Adrenal gland (tissue), 9 donors: ENCODE measurements at regions not wholly inside any gene's neighbourhood (a gene's known extent, or its start where the extent isn't known, plus 50 kb on each side); places are given as distances from the start of the nearest gene placed in this dataset.

ENCODE experiments used
- DNase-seq, 7 donors: peaks; one replicate each; pipeline ENCODE4 v3.0.0-alpha.2; 2019 to 2020
- H3K27ac ChIP-seq, 5 donors: fragments of 200-600 bp; sonication (generic) in 4 of 5; 1 replicate in 3 of 5; 2 replicates in 2 of 5; pipeline versions ENCODE4 v1.5.1 to v1.8.0; 2016 to 2020; ENCODE audit warnings: mild to moderate bottlenecking in 1 of 5
- H3K27me3 ChIP-seq: fragments of 200-600 bp; 2 replicates; pipeline ENCODE4 v1.8.0; 2021
- H3K36me3 ChIP-seq, 2 donors: fragments of 200-600 bp; replicated peaks in 1 of 2; 1 replicate in 1 of 2; 2 replicates in 1 of 2; pipeline versions ENCODE4 v1.5.1 to v1.8.0; 2018 to 2022
- H3K4me1 ChIP-seq, 2 donors: fragments of 200-600 bp; replicated peaks in 1 of 2; 1 replicate in 1 of 2; 2 replicates in 1 of 2; pipeline versions ENCODE4 v1.5.1 to v1.8.0; 2018 to 2021
- H3K4me3 ChIP-seq, 4 donors: fragments of 200-600 bp; sonication (generic) in 3 of 4; one replicate each; pipeline ENCODE4 v1.5.1; 2016 to 2018
- H3K9me3 ChIP-seq, 3 donors: fragments of 200-600 bp; sonication (generic) in 1 of 3; replicated peaks in 1 of 3; 1 replicate in 2 of 3; 2 replicates in 1 of 3; pipeline versions ENCODE4 v1.5.1 to v1.8.0; 2016 to 2021
- CTCF ChIP-seq, 6 experiments: fragments of 450-650 bp in 4 of 6; fragments of 200-600 bp in 2 of 6; sonication (generic) in 1 of 6; IDR thresholded peaks; 1 replicate in 5 of 6; 2 replicates in 1 of 6; pipeline versions ENCODE4 v1.5.1 to v1.8.0; 2016 to 2021; ENCODE audit warnings: antibody characterized with exemption in 6 of 6, mild to moderate bottlenecking in 2 of 6, moderate library complexity in 1 of 6
- POLR2A ChIP-seq, 2 donors: fragments of 450-650 bp; IDR thresholded peaks; one replicate each; pipeline ENCODE4 v1.6.1; 2017; ENCODE audit warnings: antibody characterized with exemption in 2 of 2, mild to moderate bottlenecking in 2 of 2, moderate library complexity in 1 of 2
- WGBS, 4 donors: extraction: QIAGEN DNeasy Blood & Tissue Kit in 2 of 4; methylation state at CpG; one replicate each; pipeline versions ENCODE4 v1.1.5 to v1.1.7; 2013 to 2017; 5-methylcytosine and 5-hydroxymethylcytosine counted together
- intact Hi-C, 2 donors: fragments of 100-400 bp; cut with DNase I; formaldehyde crosslinking; loops; one replicate each; pipeline versions ENCODE4 v1.14.1 to v1.15.0; 2022 to 2023
- donor health status: healthy with polysubstance abuse.
- donor health status: Bipolar disorder and iron deficiency.
- donor health status: DM: yes; HTN: yes; CAD: no.
- donor health status: DM: no; HTN: no; CAD: no.
- donor health status: DM: no; HTN: no; CAD: no.

GRCh38 chr2:58965602-58966001 is 724.5 kb upstream of the FANCL start:
- Histone ChIP-seq H3K27ac (no peak overlapping the region), H3K4me1 (no peaks in the 10 kb centered on the region), H3K4me3 (no peak overlapping the region), H3K9me3 (no peaks in the 10 kb centered on the region), H3K36me3 (no peaks in the 10 kb centered on the region), H3K27me3 (no peaks in the 10 kb centered on the region)
- WGBS, 4 donors = 42 to 48% (median 44%) methylated on average over 2 of the region's 2 CpGs
- no peak for DNase-seq
- TF ChIP-seq POLR2A (IDR thresholded peaks at IDR 0.05) = no peak
- TF ChIP-seq CTCF (IDR thresholded peaks at IDR 0.05) = no peak
- intact Hi-C loops = no loop called here

- Histone ChIP-seq H3K27me3 (no peaks in the 10 kb centered on the region), H3K4me1 (no peaks in the 10 kb centered on the region), H3K4me3 (no peak overlapping the region), H3K27ac (no peak overlapping the region), H3K36me3 (no peaks in the 10 kb centered on the region), H3K9me3 (no peaks in the 10 kb centered on the region)
- TF ChIP-seq CTCF (IDR thresholded peaks at IDR 0.05) = no peak
- DNase-seq = no peak
- 52 to 71% (median 65%) methylated on average over 8 of the region's 8 CpGs for WGBS, 4 donors
- intact Hi-C loops = no loop called here
Observed at GRCh38 chr2:58959996-58960395, 718.9 kb upstream of the FANCL start.

- WGBS, 4 donors = 68 to 77% (median 68%) methylated on average over 4 of the region's 4 CpGs
- no peaks in the 10 kb centered on the region for H3K36me3 ChIP-seq
- no peaks in the 10 kb centered on the region for H3K4me1 ChIP-seq
- no peaks in the 10 kb centered on the region for H3K9me3 ChIP-seq
- H3K4me3 ChIP-seq = no peak overlapping the region
- no peak for TF ChIP-seq CTCF (IDR thresholded peaks at IDR 0.05)
- TF ChIP-seq POLR2A (IDR thresholded peaks at IDR 0.05) = no peak
- intact Hi-C loops = no loop called here
- no peaks in the 10 kb centered on the region for H3K27me3 ChIP-seq
- no peak overlapping the region for H3K27ac ChIP-seq
- no peak for DNase-seq
Observed at GRCh38 chr2:58957188-58957840, 716.2 kb upstream of the FANCL start.

GRCh38 chr2:58954880-58955385 is 713.8 kb upstream of the FANCL start:
- TF ChIP-seq POLR2A (IDR thresholded peaks at IDR 0.05) = no peak
- no peak for TF ChIP-seq CTCF (IDR thresholded peaks at IDR 0.05)
- no peak for DNase-seq
- Histone ChIP-seq H3K36me3 (no peaks in the 10 kb centered on the region), H3K27ac (no peak overlapping the region), H3K27me3 (no peaks in the 10 kb centered on the region), H3K9me3 (no peaks in the 10 kb centered on the region), H3K4me3 (no peak overlapping the region), H3K4me1 (no peaks in the 10 kb centered on the region)
- intact Hi-C loops = no loop called here
- WGBS, 4 donors = 74 to 81% (median 76%) methylated on average over 11 of the region's 11 CpGs
